Sigmoid colon (tissue), 6 donors: ENCODE measurements at regions not wholly inside any gene's neighbourhood (a gene's known extent, or its start where the extent isn't known, plus 50 kb on each side); places are given as distances from the start of the nearest gene placed in this dataset.

Experiments
- DNase-seq: peaks from one replicate; pipeline ENCODE4 v3.0.0-alpha.2; 2019
- H3K27ac ChIP-seq, 4 donors: fragments of 200-600 bp; sonication (generic); one replicate each; pipeline ENCODE4 v1.5.1; 2016 to 2019; ENCODE audit warnings: mild to moderate bottlenecking in 1 of 4
- H3K27me3 ChIP-seq, 3 donors: fragments of 200-600 bp; sonication (generic); one replicate each; pipeline ENCODE4 v1.5.1; 2019; ENCODE audit warnings: mild to moderate bottlenecking in 1 of 3
- H3K36me3 ChIP-seq, 4 donors: fragments of 200-600 bp; sonication (generic); one replicate each; pipeline ENCODE4 v1.5.1; 2016 to 2019
- H3K4me1 ChIP-seq, 4 donors: fragments of 200-600 bp; sonication (generic); one replicate each; pipeline ENCODE4 v1.5.1; 2017 to 2019
- H3K4me3 ChIP-seq, 4 donors: fragments of 200-600 bp; sonication (generic); one replicate each; pipeline ENCODE4 v1.5.1; 2017 to 2019; ENCODE audit warnings: mild to moderate bottlenecking in 2 of 4, moderate library complexity in 1 of 4
- H3K9me3 ChIP-seq, 4 donors: fragments of 200-600 bp in 3 of 4; sonication (generic) in 3 of 4; one replicate each; pipeline versions ENCODE4 v1.5.1 to v1.6.1; 2013 to 2019
- CTCF ChIP-seq, 4 experiments: fragments of 450-650 bp in 3 of 4; fragments of 200-600 bp in 1 of 4; IDR thresholded peaks; one replicate each; pipeline ENCODE4 v1.5.1; 2016 to 2019; ENCODE audit warnings: antibody characterized with exemption in 4 of 4, mild to moderate bottlenecking in 3 of 4, moderate library complexity in 2 of 4
- EP300 ChIP-seq, 4 donors: sonication (generic); formaldehyde crosslinking; IDR thresholded peaks; one replicate each; pipeline ENCODE4 v1.6.1; 2017; ENCODE audit warnings: antibody characterized with exemption in 4 of 4
- POLR2A ChIP-seq, 2 donors: fragments of 450-650 bp; IDR thresholded peaks; one replicate each; pipeline ENCODE4 v1.6.1; 2016; ENCODE audit warnings: antibody characterized with exemption in 2 of 2, mild to moderate bottlenecking in 2 of 2, moderate library complexity in 2 of 2
- POLR2AphosphoS5 ChIP-seq, 4 donors: sonication (generic); formaldehyde crosslinking; IDR thresholded peaks; one replicate each; pipeline ENCODE4 v1.6.1; 2017; ENCODE audit warnings: antibody characterized with exemption in 4 of 4
- WGBS, 2 donors: extraction: QIAGEN DNeasy Blood & Tissue Kit; methylation state at CpG; one replicate each; pipeline ENCODE4 v1.1.7; 2013; 5-methylcytosine and 5-hydroxymethylcytosine counted together
- intact Hi-C: fragments of 100-400 bp; cut with DNase I; formaldehyde crosslinking; loops from one replicate; pipeline ENCODE4 v1.15.1; 2023
- donor health status: healthy with polysubstance abuse.
- donor health status: healthy.

GRCh38 chr11:131199015-131199280 lies 171.5 kb upstream of the NTM start:
- H3K4me1 ChIP-seq, result peaks cover 0 to 69% (median 59%) of the 10 kb centered on the region in 4 donors
- H3K36me3 ChIP-seq, result no peaks in the 10 kb centered on the region
- no peaks in the 10 kb centered on the region for H3K9me3 ChIP-seq
- DNase-seq, result no peak
- WGBS, 2 donors, result 90 to 95% methylated on average over 8 of the region's 8 CpGs
- H3K27ac ChIP-seq, result no peak overlapping the region
- intact Hi-C loops, result no loop called here
- H3K4me3 ChIP-seq, result no peak overlapping the region
- H3K27me3 ChIP-seq, result no peaks in the 10 kb centered on the region
- TF ChIP-seq POLR2A (IDR thresholded peaks at IDR 0.05) (no peak), POLR2AphosphoS5 (IDR thresholded peaks at IDR 0.05) (no peak), CTCF (IDR thresholded peaks at IDR 0.05) (no peak), EP300 (IDR thresholded peaks at IDR 0.05) (no peak)

- TF ChIP-seq POLR2A (IDR thresholded peaks at IDR 0.05), result no peak
- no peak for TF ChIP-seq POLR2AphosphoS5 (IDR thresholded peaks at IDR 0.05)
- no peak for TF ChIP-seq CTCF (IDR thresholded peaks at IDR 0.05)
- Histone ChIP-seq H3K27ac (no peak overlapping the region), H3K4me1 (peaks cover 0 to 41% (median 35%) of the 10 kb centered on the region in 4 donors), H3K36me3 (no peaks in the 10 kb centered on the region), H3K4me3 (no peak overlapping the region), H3K9me3 (no peaks in the 10 kb centered on the region), H3K27me3 (no peaks in the 10 kb centered on the region)
- DNase-seq, result no peak
- 88 to 91% methylated on average over 12 of the region's 12 CpGs for WGBS, 2 donors
- intact Hi-C loops, result no loop called here
These were observed 168.7 kb upstream of the NTM start for GRCh38 chr11:131201674-131202073.

DNA sequence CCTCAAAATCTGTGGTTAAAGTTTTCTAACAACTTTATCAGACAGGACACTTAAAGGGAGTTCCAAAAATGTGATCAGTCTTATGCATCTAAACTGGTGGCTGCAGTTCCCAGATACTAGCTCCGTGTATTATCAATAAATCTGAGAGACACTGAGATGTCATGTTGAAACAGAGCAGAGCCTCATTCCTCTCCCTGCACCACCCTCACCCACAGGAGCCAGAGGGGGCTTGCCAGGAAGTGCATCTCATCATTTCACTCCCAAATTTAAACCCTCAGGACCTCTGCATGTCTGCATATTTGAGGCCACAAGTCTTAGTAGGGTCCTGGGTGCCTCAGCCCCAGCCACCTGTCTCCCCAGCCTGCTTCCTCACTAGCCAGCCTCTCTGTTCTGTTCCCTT lies 167.4 kb upstream of the NTM start:
- Histone ChIP-seq H3K27ac (no peak overlapping the region), H3K27me3 (no peaks in the 10 kb centered on the region), H3K4me3 (no peak overlapping the region), H3K9me3 (no peaks in the 10 kb centered on the region), H3K36me3 (no peaks in the 10 kb centered on the region), H3K4me1 (peaks cover 0 to 33% (median 23%) of the 10 kb centered on the region in 4 donors)
- intact Hi-C loops, result no loop called here
- 60 to 71% methylated on average over 1 of the region's 1 CpG for WGBS, 2 donors
- DNase-seq, result no peak
- TF ChIP-seq EP300 (IDR thresholded peaks at IDR 0.05) (no peak), POLR2AphosphoS5 (IDR thresholded peaks at IDR 0.05) (peak in 2 of 4 donors; percentile 26 to 39)

- TF ChIP-seq CTCF (IDR thresholded peaks at IDR 0.05) (no peak), EP300 (IDR thresholded peaks at IDR 0.05) (no peak), POLR2AphosphoS5 (IDR thresholded peaks at IDR 0.05) (no peak), POLR2A (IDR thresholded peaks at IDR 0.05) (no peak)
- Histone ChIP-seq H3K36me3 (no peaks in the 10 kb centered on the region), H3K4me1 (peaks cover 0 to 31% (median 20%) of the 10 kb centered on the region in 4 donors), H3K27ac (no peak overlapping the region), H3K27me3 (no peaks in the 10 kb centered on the region), H3K4me3 (no peak overlapping the region), H3K9me3 (no peaks in the 10 kb centered on the region)
- WGBS, 2 donors, result 88 to 92% methylated on average over 10 of the region's 10 CpGs
- intact Hi-C loops, result no loop called here
- DNase-seq, result no peak
These were observed 166.1 kb upstream of the NTM start for GRCh38 chr11:131204282-131204681.

DNA sequence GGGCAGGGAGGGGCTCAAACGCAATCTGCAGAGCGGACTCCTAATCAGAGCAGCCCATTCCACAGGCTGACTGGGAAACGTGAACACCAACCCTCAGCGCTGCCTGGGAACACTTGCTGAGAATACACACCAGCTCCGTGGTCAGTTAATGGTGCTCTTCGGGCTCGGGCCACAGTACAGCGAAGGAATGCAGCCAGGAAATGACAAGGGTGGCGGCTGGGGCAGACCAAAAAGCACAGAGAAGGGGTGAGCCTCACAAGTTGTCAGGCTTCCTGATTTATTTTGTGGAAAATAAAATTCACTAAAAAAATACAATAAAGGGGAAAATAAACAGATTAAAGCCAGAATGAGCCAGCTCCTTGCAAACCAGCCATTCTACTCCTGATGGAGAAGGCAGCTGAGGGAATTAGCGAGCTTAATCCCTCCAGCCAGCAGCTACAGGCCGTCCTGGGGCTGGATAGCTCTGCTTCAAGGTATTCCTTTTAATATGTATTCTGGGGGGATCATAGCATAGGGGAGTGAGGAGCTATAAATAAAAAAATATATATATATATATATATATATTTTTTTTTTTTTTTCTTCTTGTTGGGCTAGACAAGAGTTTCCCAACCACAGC lies 165.5 kb upstream of the NTM start:
- TF ChIP-seq EP300 (IDR thresholded peaks at IDR 0.05) (no peak), CTCF (IDR thresholded peaks at IDR 0.05) (no peak), POLR2A (IDR thresholded peaks at IDR 0.05) (no peak), POLR2AphosphoS5 (IDR thresholded peaks at IDR 0.05) (no peak)
- no peak for DNase-seq
- WGBS, 2 donors, result 41 to 44% methylated on average over 11 of the region's 11 CpGs

More for the DNA sequence above, 165.5 kb upstream of the NTM start:
- H3K36me3 ChIP-seq, result no peaks in the 10 kb centered on the region
- H3K9me3 ChIP-seq, result no peaks in the 10 kb centered on the region
- H3K27ac ChIP-seq, result no peak overlapping the region
- peaks cover 0 to 31% (median 20%) of the 10 kb centered on the region in 4 donors for H3K4me1 ChIP-seq
- no peaks in the 10 kb centered on the region for H3K27me3 ChIP-seq
- no peak overlapping the region for H3K4me3 ChIP-seq
- intact Hi-C loops, result no loop called here
